ENCODE measurements at regions not wholly inside any gene's neighbourhood (a gene's known extent, or its start where the extent isn't known, plus 50 kb on each side); places are given as distances from the start of the nearest gene placed in this dataset.

DNA sequence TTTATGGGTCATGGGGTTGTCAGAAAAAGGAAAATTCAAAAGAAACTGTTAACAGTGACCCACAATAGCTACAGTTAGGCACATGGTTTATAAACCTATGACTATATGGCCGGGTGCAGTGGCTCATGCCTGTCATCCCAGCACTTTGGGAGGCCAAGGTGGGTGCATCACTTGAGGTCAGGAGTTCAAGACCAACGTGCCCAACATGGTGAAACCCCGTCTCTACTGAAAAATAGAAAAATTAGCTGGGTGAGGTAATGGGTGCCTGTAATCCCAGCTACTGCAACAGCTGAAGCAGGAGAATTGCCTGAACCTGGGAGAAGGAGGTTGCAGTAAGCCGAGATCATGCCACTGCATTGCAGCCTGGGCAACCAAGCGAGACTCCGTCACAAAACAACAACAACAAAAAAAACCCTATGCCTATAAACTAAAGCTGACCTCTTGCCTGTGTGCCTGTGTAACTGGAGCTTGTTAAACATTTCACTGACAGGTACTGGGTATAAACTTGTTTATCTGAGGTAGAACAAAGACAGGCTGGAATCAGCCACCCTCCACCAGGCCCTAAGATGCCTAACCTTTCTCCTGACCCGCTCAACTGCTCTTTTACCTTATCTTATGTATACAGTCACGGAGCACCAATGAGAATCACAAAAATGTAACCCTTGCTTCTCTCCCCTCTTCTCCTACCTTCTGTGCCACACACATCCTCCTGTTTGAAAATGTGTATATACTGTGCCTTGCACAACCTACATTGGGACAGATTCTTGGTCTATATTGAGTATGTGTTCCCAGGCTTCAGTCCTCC lies 62.9 kb upstream of the ATF7IP2 start:
- intact Hi-C loops (cut with DNase I) = no loop called here
- TF ChIP-seq POLR2A (IDR thresholded peaks at IDR 0.05) (no peak), EP300 (IDR thresholded peaks at IDR 0.05) (no peak), POLR2AphosphoS5 (IDR thresholded peaks at IDR 0.05) (no peak)
- TF ChIP-seq, protein P1, sequence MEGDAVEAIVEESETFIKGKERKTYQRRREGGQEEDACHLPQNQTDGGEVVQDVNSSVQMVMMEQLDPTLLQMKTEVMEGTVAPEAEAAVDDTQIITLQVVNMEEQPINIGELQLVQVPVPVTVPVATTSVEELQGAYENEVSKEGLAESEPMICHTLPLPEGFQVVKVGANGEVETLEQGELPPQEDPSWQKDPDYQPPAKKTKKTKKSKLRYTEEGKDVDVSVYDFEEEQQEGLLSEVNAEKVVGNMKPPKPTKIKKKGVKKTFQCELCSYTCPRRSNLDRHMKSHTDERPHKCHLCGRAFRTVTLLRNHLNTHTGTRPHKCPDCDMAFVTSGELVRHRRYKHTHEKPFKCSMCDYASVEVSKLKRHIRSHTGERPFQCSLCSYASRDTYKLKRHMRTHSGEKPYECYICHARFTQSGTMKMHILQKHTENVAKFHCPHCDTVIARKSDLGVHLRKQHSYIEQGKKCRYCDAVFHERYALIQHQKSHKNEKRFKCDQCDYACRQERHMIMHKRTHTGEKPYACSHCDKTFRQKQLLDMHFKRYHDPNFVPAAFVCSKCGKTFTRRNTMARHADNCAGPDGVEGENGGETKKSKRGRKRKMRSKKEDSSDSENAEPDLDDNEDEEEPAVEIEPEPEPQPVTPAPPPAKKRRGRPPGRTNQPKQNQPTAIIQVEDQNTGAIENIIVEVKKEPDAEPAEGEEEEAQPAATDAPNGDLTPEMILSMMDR (IDR thresholded peaks at IDR 0.05) = no peak
- no peak for DNase-seq
- H3K4me3 ChIP-seq = no peak overlapping the region
- no peaks in the 10 kb centered on the region for H3K4me1 ChIP-seq
- no peak overlapping the region for H3K27ac ChIP-seq
- H3K9me3 ChIP-seq = no peaks in the 10 kb centered on the region
- 68 to 77% methylated on average over 8 of the region's 8 CpGs for WGBS, 2 donors
- H3K27me3 ChIP-seq = no peaks in the 10 kb centered on the region
- H3K36me3 ChIP-seq = no peaks in the 10 kb centered on the region

DNA sequence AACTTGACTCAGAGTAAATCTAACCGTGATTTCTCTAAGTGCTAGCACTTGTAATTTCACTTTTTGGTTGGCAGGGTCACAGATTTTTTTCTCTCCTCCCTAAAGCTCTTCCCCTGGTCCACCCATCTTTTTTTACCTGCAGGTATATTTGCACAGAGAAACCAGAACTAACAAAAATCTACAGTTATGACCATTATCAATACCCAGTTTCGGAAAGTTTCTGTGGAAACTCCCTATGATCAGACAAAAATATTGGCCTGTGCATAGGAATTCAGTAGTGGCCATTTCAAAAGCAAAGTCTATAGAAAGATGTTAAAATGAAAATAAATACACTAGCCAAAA lies 62.4 kb upstream of the ATF7IP2 start:
- DNase-seq = no peak
- TF ChIP-seq POLR2A (IDR thresholded peaks at IDR 0.05) (no peak), EP300 (IDR thresholded peaks at IDR 0.05) (no peak), POLR2AphosphoS5 (IDR thresholded peaks at IDR 0.05) (no peak)
- TF ChIP-seq, protein P1 (IDR thresholded peaks at IDR 0.05) = no peak
- Histone ChIP-seq H3K36me3 (no peaks in the 10 kb centered on the region), H3K27me3 (no peaks in the 10 kb centered on the region), H3K27ac (no peak overlapping the region), H3K9me3 (no peaks in the 10 kb centered on the region), H3K4me3 (no peak overlapping the region), H3K4me1 (no peaks in the 10 kb centered on the region)
- intact Hi-C loops (cut with DNase I) = no loop called here
- 64 to 80% methylated on average over 2 of the region's 2 CpGs for WGBS, 2 donors

DNA sequence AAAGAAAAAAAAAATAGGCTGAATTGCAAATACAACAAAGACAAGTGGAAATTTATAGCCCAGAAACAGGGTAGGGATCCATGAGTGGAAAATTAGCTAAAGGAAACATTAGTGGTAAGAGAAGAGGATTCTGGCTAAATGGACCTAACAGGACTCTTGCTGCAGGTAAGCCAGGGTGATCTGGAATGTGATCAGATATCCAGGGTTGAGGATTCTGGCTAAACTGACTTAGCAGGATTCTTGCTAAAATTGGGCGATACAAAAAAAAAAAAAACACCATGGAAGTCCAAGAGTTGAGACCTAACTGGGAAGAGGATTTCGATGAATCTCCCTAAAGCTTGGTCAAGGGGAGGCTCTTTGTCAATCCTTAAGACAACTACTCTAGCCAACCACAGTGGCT lies 61.7 kb upstream of the ATF7IP2 start:
- intact Hi-C loops (cut with DNase I) = no loop called here
- no peak overlapping the region for H3K4me3 ChIP-seq
- TF ChIP-seq EP300 (IDR thresholded peaks at IDR 0.05) (no peak), POLR2A (IDR thresholded peaks at IDR 0.05) (no peak)
- TF ChIP-seq, protein P1 (IDR thresholded peaks at IDR 0.05) = no peak
- no peaks in the 10 kb centered on the region for H3K9me3 ChIP-seq
- no peak for DNase-seq
- no peaks in the 10 kb centered on the region for H3K36me3 ChIP-seq
- no peak overlapping the region for H3K27ac ChIP-seq
- H3K27me3 ChIP-seq = no peaks in the 10 kb centered on the region
- H3K4me1 ChIP-seq = no peaks in the 10 kb centered on the region
- 94 to 95% methylated on average over 2 of the region's 2 CpGs for WGBS, 2 donors

DNA sequence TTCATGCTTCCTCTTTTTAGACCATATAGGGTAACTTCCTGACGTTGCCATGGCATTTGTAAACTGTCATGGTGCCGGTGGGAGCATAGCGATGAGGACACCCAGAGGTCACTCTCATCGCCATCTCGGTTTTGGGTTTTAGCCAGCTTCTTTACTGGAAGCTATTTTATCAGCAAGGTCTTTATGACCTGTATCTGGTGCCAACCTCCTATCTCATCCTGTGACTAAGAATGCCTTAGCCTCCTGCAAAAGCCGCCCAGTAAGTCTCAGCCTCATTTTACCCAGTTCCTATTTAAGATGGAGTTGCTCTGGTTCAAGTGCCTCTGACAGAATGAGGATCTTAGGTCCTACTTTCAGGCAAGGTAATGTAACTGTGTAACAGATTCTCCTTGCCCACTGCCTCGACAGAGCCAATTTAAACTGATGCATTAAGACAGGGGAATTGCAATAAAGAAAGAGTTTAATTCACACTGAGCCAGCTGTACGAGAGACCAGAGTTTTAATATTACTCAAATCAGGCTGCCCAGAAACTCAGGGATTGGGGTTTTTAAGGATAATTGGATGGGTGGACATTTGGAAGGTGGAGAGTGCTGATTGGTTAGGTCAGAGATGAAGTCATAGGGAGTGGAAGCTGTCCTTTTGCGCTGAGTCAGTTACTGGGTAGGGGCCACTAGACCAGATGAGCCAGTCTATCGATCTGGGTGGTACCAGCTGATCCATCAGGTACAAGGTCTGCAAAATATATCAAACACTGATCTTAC lies 59.9 kb upstream of the ATF7IP2 start:
- no peaks in the 10 kb centered on the region for H3K4me1 ChIP-seq
- DNase-seq = no peak
- H3K27ac ChIP-seq = no peak overlapping the region
- H3K27me3 ChIP-seq = no peaks in the 10 kb centered on the region
- intact Hi-C loops (cut with DNase I) = no loop called here
- no peaks in the 10 kb centered on the region for H3K9me3 ChIP-seq
- no peak overlapping the region for H3K4me3 ChIP-seq
- TF ChIP-seq EP300 (IDR thresholded peaks at IDR 0.05) (no peak), POLR2A (IDR thresholded peaks at IDR 0.05) (no peak), POLR2AphosphoS5 (IDR thresholded peaks at IDR 0.05) (no peak)
- TF ChIP-seq, protein P1 (IDR thresholded peaks at IDR 0.05) = no peak
- no peaks in the 10 kb centered on the region for H3K36me3 ChIP-seq
- WGBS, 2 donors = 74 to 85% methylated on average over 10 of the region's 10 CpGs
